ENCODE measurements at regions not wholly inside any gene's neighbourhood (a gene's known extent, or its start where the extent isn't known, plus 50 kb on each side); places are given as distances from the start of the nearest gene placed in this dataset.

DNA sequence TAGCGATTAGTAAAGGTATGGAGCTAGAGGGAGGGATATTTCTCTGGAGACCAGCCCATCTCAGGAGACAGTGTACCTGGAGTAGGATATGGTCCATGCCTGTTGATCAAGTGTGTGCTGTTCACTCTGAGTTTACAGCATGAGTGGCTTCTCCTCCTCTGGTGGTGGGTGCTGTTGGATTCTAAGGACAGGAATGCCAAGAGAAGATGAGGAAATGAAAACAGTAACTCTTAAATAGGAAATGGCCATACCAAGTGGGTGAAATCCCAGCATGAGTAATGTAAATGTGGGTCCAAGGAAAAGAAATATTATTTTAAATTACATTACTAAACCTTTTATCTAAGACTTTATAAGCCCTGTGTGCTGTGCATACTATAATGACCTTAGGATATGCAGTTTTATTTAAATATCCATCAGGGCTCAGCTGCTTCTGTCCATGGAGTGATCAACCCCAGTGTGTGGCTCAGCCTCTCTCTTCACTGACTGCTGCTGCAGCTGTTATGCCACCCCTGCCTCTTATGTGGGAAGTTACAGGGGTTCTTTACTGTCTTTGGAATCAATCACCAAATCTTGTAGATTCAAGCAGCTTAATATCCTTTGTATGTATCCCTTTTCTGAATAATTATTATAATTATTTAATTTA is 54.3 kb downstream of the FAT3 start:
- no peak for TF ChIP-seq POLR2A (IDR thresholded peaks at IDR 0.05)
- TF ChIP-seq, protein P1, sequence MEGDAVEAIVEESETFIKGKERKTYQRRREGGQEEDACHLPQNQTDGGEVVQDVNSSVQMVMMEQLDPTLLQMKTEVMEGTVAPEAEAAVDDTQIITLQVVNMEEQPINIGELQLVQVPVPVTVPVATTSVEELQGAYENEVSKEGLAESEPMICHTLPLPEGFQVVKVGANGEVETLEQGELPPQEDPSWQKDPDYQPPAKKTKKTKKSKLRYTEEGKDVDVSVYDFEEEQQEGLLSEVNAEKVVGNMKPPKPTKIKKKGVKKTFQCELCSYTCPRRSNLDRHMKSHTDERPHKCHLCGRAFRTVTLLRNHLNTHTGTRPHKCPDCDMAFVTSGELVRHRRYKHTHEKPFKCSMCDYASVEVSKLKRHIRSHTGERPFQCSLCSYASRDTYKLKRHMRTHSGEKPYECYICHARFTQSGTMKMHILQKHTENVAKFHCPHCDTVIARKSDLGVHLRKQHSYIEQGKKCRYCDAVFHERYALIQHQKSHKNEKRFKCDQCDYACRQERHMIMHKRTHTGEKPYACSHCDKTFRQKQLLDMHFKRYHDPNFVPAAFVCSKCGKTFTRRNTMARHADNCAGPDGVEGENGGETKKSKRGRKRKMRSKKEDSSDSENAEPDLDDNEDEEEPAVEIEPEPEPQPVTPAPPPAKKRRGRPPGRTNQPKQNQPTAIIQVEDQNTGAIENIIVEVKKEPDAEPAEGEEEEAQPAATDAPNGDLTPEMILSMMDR (IDR thresholded peaks at IDR 0.05) = no peak
- no peak for TF ChIP-seq EP300 (IDR thresholded peaks at IDR 0.05)
